ENCODE measurements at regions not wholly inside any gene's neighbourhood (a gene's known extent, or its start where the extent isn't known, plus 50 kb on each side); places are given as distances from the start of the nearest gene placed in this dataset.
"Not testable (repeated sequence)": the region's sequence is repeated elsewhere in the genome, so short reads cannot be mapped to it uniquely, and the experiment has no call there.

GRCh38 chr21:14058566-14058965, 152.2 kb downstream of the LIPI start:
- no peak for DNase-seq (ENCODE audit: low spot score)
- in situ Hi-C loops (cut with MboI; ENCODE audit: low pct_unique_long_range_greater_than_20kb, low sequenced_read_pairs, unreplicated experiment), result no loop called here
- no peak for TF ChIP-seq CTCF (IDR thresholded peaks at IDR 0.05; ENCODE audit: extremely low read depth, insufficient read depth, missing control alignments)

GRCh38 chr21:14057841-14058481, 152.8 kb downstream of the LIPI start:
- DNase-seq (ENCODE audit: low spot score); in situ Hi-C loops (cut with MboI; ENCODE audit: low pct_unique_long_range_greater_than_20kb, low sequenced_read_pairs, unreplicated experiment): not testable (repeated sequence)

- no peak for DNase-seq (ENCODE audit: low spot score)
- in situ Hi-C loops (cut with MboI; ENCODE audit: low pct_unique_long_range_greater_than_20kb, low sequenced_read_pairs, unreplicated experiment), result no loop called here
Measured at GRCh38 chr21:14057313-14057712, 153.4 kb downstream of the LIPI start.

GRCh38 chr21:14056771-14057191, 154.0 kb downstream of the LIPI start:
- DNase-seq (ENCODE audit: low spot score), result no peak
- TF ChIP-seq CTCF (IDR thresholded peaks at IDR 0.05; ENCODE audit: extremely low read depth, insufficient read depth, missing control alignments), result no peak
- in situ Hi-C loops (cut with MboI; ENCODE audit: low pct_unique_long_range_greater_than_20kb, low sequenced_read_pairs, unreplicated experiment), result no loop called here

More at GRCh38 chr21:14057313-14057712, 153.4 kb downstream of the LIPI start:
- no peak for TF ChIP-seq CTCF (IDR thresholded peaks at IDR 0.05; ENCODE audit: extremely low read depth, insufficient read depth, missing control alignments)

GRCh38 chr21:14055746-14056515, 154.8 kb downstream of the LIPI start:
- in situ Hi-C loops (cut with MboI; ENCODE audit: low pct_unique_long_range_greater_than_20kb, low sequenced_read_pairs, unreplicated experiment); DNase-seq (ENCODE audit: low spot score): not testable (repeated sequence)

- TF ChIP-seq CTCF (IDR thresholded peaks at IDR 0.05; ENCODE audit: extremely low read depth, insufficient read depth, missing control alignments), result no peak
- in situ Hi-C loops (cut with MboI; ENCODE audit: low pct_unique_long_range_greater_than_20kb, low sequenced_read_pairs, unreplicated experiment), result no loop called here
- DNase-seq (ENCODE audit: low spot score), result no peak
Measured at GRCh38 chr21:14054682-14055081, 156.1 kb downstream of the LIPI start.

- no peak for DNase-seq (ENCODE audit: low spot score)
- in situ Hi-C loops (cut with MboI; ENCODE audit: low pct_unique_long_range_greater_than_20kb, low sequenced_read_pairs, unreplicated experiment), result no loop called here
- TF ChIP-seq CTCF (IDR thresholded peaks at IDR 0.05; ENCODE audit: extremely low read depth, insufficient read depth, missing control alignments), result no peak
Measured at GRCh38 chr21:14050121-14050520, 160.6 kb downstream of the LIPI start.

Data from GM13977 (cell line).